ENCODE measurements at regions not wholly inside any gene's neighbourhood (a gene's known extent, or its start where the extent isn't known, plus 50 kb on each side); places are given as distances from the start of the nearest gene placed in this dataset.
"Not testable (repeated sequence)": the region's sequence is repeated elsewhere in the genome, so short reads cannot be mapped to it uniquely, and the experiment has no call there.

- Histone ChIP-seq H3K27ac (ENCODE audit: low read depth, low read length) (no peak overlapping the region), H3K27me3 (ENCODE audit: control insufficient read depth, insufficient read depth, low read length) (no peaks in the 10 kb centered on the region), H3K9me3 (ENCODE audit: control insufficient read depth, insufficient read depth, low read length) (no peaks in the 10 kb centered on the region), H3K36me3 (ENCODE audit: control insufficient read depth, insufficient read depth, low read length) (no peaks in the 10 kb centered on the region), H3K9ac (ENCODE audit: low read depth, low read length) (no peak overlapping the region), H3K4me3 (ENCODE audit: low read depth, low read length) (no peak overlapping the region), H3K4me1 (ENCODE audit: control insufficient read depth, insufficient read depth, low read length) (no peaks in the 10 kb centered on the region)
Observed at GRCh38 chr3:5607581-5607980, 420.1 kb downstream of the EDEM1 start.

- H3K9ac ChIP-seq (ENCODE audit: low read depth, low read length); H3K4me3 ChIP-seq (ENCODE audit: low read depth, low read length); H3K9me3 ChIP-seq (ENCODE audit: control insufficient read depth, insufficient read depth, low read length); H3K27me3 ChIP-seq (ENCODE audit: control insufficient read depth, insufficient read depth, low read length); H3K4me1 ChIP-seq (ENCODE audit: control insufficient read depth, insufficient read depth, low read length); H3K36me3 ChIP-seq (ENCODE audit: control insufficient read depth, insufficient read depth, low read length); H3K27ac ChIP-seq (ENCODE audit: low read depth, low read length): not testable (repeated sequence)
Observed at GRCh38 chr3:5608971-5609370, 421.5 kb downstream of the EDEM1 start.

- H3K4me3 ChIP-seq (ENCODE audit: low read depth, low read length): no peak overlapping the region
- no peaks in the 10 kb centered on the region for H3K36me3 ChIP-seq (ENCODE audit: control insufficient read depth, insufficient read depth, low read length)
- no peaks in the 10 kb centered on the region for H3K27me3 ChIP-seq (ENCODE audit: control insufficient read depth, insufficient read depth, low read length)
- H3K9me3 ChIP-seq (ENCODE audit: control insufficient read depth, insufficient read depth, low read length): no peaks in the 10 kb centered on the region
- no peak overlapping the region for H3K27ac ChIP-seq (ENCODE audit: low read depth, low read length)
- H3K9ac ChIP-seq (ENCODE audit: low read depth, low read length): no peak overlapping the region
- no peaks in the 10 kb centered on the region for H3K4me1 ChIP-seq (ENCODE audit: control insufficient read depth, insufficient read depth, low read length)
Observed at GRCh38 chr3:5613599-5613998, 426.1 kb downstream of the EDEM1 start.

GRCh38 chr3:5616873-5617272 is 429.4 kb downstream of the EDEM1 start:
- no peak overlapping the region for H3K4me3 ChIP-seq (ENCODE audit: low read depth, low read length)
- no peaks in the 10 kb centered on the region for H3K4me1 ChIP-seq (ENCODE audit: control insufficient read depth, insufficient read depth, low read length)
- no peak overlapping the region for H3K27ac ChIP-seq (ENCODE audit: low read depth, low read length)
- H3K27me3 ChIP-seq (ENCODE audit: control insufficient read depth, insufficient read depth, low read length): no peaks in the 10 kb centered on the region
- H3K36me3 ChIP-seq (ENCODE audit: control insufficient read depth, insufficient read depth, low read length): no peaks in the 10 kb centered on the region
- H3K9me3 ChIP-seq (ENCODE audit: control insufficient read depth, insufficient read depth, low read length): 0 out of 2 replicates have a peak, but pooled peaks cover 4% of the 10 kb centered on the region
- no peak overlapping the region for H3K9ac ChIP-seq (ENCODE audit: low read depth, low read length)

GRCh38 chr3:5618170-5618569 is 430.7 kb downstream of the EDEM1 start:
- Histone ChIP-seq H3K27me3 (ENCODE audit: control insufficient read depth, insufficient read depth, low read length) (no peaks in the 10 kb centered on the region), H3K36me3 (ENCODE audit: control insufficient read depth, insufficient read depth, low read length) (no peaks in the 10 kb centered on the region), H3K4me1 (ENCODE audit: control insufficient read depth, insufficient read depth, low read length) (no peaks in the 10 kb centered on the region), H3K9me3 (ENCODE audit: control insufficient read depth, insufficient read depth, low read length) (0 out of 2 replicates have a peak, but pooled peaks cover 4% of the 10 kb centered on the region), H3K27ac (ENCODE audit: low read depth, low read length) (no peak overlapping the region), H3K4me3 (ENCODE audit: low read depth, low read length) (no peak overlapping the region), H3K9ac (ENCODE audit: low read depth, low read length) (no peak overlapping the region)

- H3K27me3 ChIP-seq (ENCODE audit: control insufficient read depth, insufficient read depth, low read length): no peaks in the 10 kb centered on the region
- H3K4me1 ChIP-seq (ENCODE audit: control insufficient read depth, insufficient read depth, low read length): no peaks in the 10 kb centered on the region
- no peak overlapping the region for H3K9ac ChIP-seq (ENCODE audit: low read depth, low read length)
- H3K4me3 ChIP-seq (ENCODE audit: low read depth, low read length): no peak overlapping the region
- H3K36me3 ChIP-seq (ENCODE audit: control insufficient read depth, insufficient read depth, low read length): no peaks in the 10 kb centered on the region
- no peaks in the 10 kb centered on the region for H3K9me3 ChIP-seq (ENCODE audit: control insufficient read depth, insufficient read depth, low read length)
- H3K27ac ChIP-seq (ENCODE audit: low read depth, low read length): no peak overlapping the region
Observed at GRCh38 chr3:5630406-5630805, 442.9 kb downstream of the EDEM1 start.

GRCh38 chr3:5633960-5634359 is 446.5 kb downstream of the EDEM1 start:
- Histone ChIP-seq H3K27ac (ENCODE audit: low read depth, low read length) (peak overlapping the region; percentile 10), H3K27me3 (ENCODE audit: control insufficient read depth, insufficient read depth, low read length) (no peaks in the 10 kb centered on the region), H3K9me3 (ENCODE audit: control insufficient read depth, insufficient read depth, low read length) (no peaks in the 10 kb centered on the region), H3K4me1 (ENCODE audit: control insufficient read depth, insufficient read depth, low read length) (no peaks in the 10 kb centered on the region), H3K36me3 (ENCODE audit: control insufficient read depth, insufficient read depth, low read length) (no peaks in the 10 kb centered on the region), H3K4me3 (ENCODE audit: low read depth, low read length) (no peak overlapping the region), H3K9ac (ENCODE audit: low read depth, low read length) (no peak overlapping the region)

GRCh38 chr3:5634411-5634810 is 446.9 kb downstream of the EDEM1 start:
- Histone ChIP-seq H3K27me3 (ENCODE audit: control insufficient read depth, insufficient read depth, low read length) (no peaks in the 10 kb centered on the region), H3K36me3 (ENCODE audit: control insufficient read depth, insufficient read depth, low read length) (no peaks in the 10 kb centered on the region), H3K4me1 (ENCODE audit: control insufficient read depth, insufficient read depth, low read length) (no peaks in the 10 kb centered on the region), H3K27ac (ENCODE audit: low read depth, low read length) (peak overlapping the region; percentile 10), H3K4me3 (ENCODE audit: low read depth, low read length) (no peak overlapping the region), H3K9ac (ENCODE audit: low read depth, low read length) (no peak overlapping the region), H3K9me3 (ENCODE audit: control insufficient read depth, insufficient read depth, low read length) (no peaks in the 10 kb centered on the region)

- Histone ChIP-seq H3K9ac (ENCODE audit: low read depth, low read length) (no peak overlapping the region), H3K27ac (ENCODE audit: low read depth, low read length) (no peak overlapping the region), H3K4me3 (ENCODE audit: low read depth, low read length) (no peak overlapping the region), H3K4me1 (ENCODE audit: control insufficient read depth, insufficient read depth, low read length) (no peaks in the 10 kb centered on the region), H3K9me3 (ENCODE audit: control insufficient read depth, insufficient read depth, low read length) (no peaks in the 10 kb centered on the region), H3K27me3 (ENCODE audit: control insufficient read depth, insufficient read depth, low read length) (no peaks in the 10 kb centered on the region), H3K36me3 (ENCODE audit: control insufficient read depth, insufficient read depth, low read length) (no peaks in the 10 kb centered on the region)
Observed at GRCh38 chr3:5635746-5636145, 448.2 kb downstream of the EDEM1 start.

- no peak overlapping the region for H3K27ac ChIP-seq (ENCODE audit: low read depth, low read length)
- H3K9ac ChIP-seq (ENCODE audit: low read depth, low read length): no peak overlapping the region
- no peaks in the 10 kb centered on the region for H3K36me3 ChIP-seq (ENCODE audit: control insufficient read depth, insufficient read depth, low read length)
- H3K4me3 ChIP-seq (ENCODE audit: low read depth, low read length): no peak overlapping the region
- H3K9me3 ChIP-seq (ENCODE audit: control insufficient read depth, insufficient read depth, low read length): no peaks in the 10 kb centered on the region
- H3K4me1 ChIP-seq (ENCODE audit: control insufficient read depth, insufficient read depth, low read length): no peaks in the 10 kb centered on the region
- H3K27me3 ChIP-seq (ENCODE audit: control insufficient read depth, insufficient read depth, low read length): no peaks in the 10 kb centered on the region
Observed at GRCh38 chr3:5638550-5638949, 451.0 kb downstream of the EDEM1 start.

- Histone ChIP-seq H3K27ac (ENCODE audit: low read depth, low read length) (no peak overlapping the region), H3K4me3 (ENCODE audit: low read depth, low read length) (no peak overlapping the region), H3K9me3 (ENCODE audit: control insufficient read depth, insufficient read depth, low read length) (no peaks in the 10 kb centered on the region), H3K36me3 (ENCODE audit: control insufficient read depth, insufficient read depth, low read length) (no peaks in the 10 kb centered on the region), H3K4me1 (ENCODE audit: control insufficient read depth, insufficient read depth, low read length) (no peaks in the 10 kb centered on the region), H3K27me3 (ENCODE audit: control insufficient read depth, insufficient read depth, low read length) (no peaks in the 10 kb centered on the region), H3K9ac (ENCODE audit: low read depth, low read length) (no peak overlapping the region)
Observed at GRCh38 chr3:5644773-5645670, 457.5 kb downstream of the EDEM1 start.

Measured in HUES48 (cell line).